NB4 (cell line): ENCODE measurements at regions not wholly inside any gene's neighbourhood (a gene's known extent, or its start where the extent isn't known, plus 50 kb on each side); places are given as distances from the start of the nearest gene placed in this dataset.

Experiments
- DNase-seq: peaks from one replicate; pipeline ENCODE4 v3.0.0; 2010; ENCODE audit warnings: low read depth
- H3K4me3 ChIP-seq: one replicate; pipeline ENCODE4 v1.5.1; 2011; ENCODE audit warnings: mild to moderate bottlenecking, low read depth, low read length, moderate library complexity
- MYC ChIP-seq: IDR thresholded peaks from 2 replicates; pipeline ENCODE4 v1.6.1; 2011; ENCODE audit warnings: low read depth, low read length
- POLR2A ChIP-seq: IDR thresholded peaks from 2 replicates; pipeline ENCODE4 v1.6.1; 2011; ENCODE audit warnings: mild to moderate bottlenecking; ENCODE audit not compliant: insufficient read length; ENCODE audit errors: extremely low read depth
- TF ChIP-seq, protein P1 (sequence below): IDR thresholded peaks from one replicate; pipeline ENCODE4 v1.5.1; 2012; ENCODE audit warnings: low read depth, low read length
- TF ChIP-seq, protein P2 (sequence below): IDR thresholded peaks from 2 replicates; pipeline ENCODE4 v1.6.1; 2011; ENCODE audit warnings: low read depth, low read length

DNA sequence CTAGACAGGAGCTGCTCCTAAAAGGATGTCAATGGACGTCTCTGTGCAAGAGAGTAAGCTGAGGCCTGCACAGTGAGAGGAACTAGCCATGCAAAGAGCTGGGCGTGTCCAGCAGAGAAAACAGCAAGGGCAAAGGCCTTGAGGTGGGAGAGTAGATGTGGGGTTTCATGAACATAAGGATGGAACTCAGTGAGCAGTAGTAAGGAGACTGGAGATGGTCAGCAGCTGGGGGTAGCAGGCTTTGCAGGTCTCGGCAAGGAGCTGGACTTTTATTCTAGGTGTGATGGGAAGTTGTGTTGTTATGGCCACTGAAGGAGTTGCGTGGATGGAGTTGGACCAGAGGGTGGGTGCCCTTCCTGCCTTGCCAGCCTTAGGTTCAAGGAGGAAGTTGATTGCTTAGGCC is 90.7 kb upstream of the SIRPA start:
- TF ChIP-seq, protein P1, sequence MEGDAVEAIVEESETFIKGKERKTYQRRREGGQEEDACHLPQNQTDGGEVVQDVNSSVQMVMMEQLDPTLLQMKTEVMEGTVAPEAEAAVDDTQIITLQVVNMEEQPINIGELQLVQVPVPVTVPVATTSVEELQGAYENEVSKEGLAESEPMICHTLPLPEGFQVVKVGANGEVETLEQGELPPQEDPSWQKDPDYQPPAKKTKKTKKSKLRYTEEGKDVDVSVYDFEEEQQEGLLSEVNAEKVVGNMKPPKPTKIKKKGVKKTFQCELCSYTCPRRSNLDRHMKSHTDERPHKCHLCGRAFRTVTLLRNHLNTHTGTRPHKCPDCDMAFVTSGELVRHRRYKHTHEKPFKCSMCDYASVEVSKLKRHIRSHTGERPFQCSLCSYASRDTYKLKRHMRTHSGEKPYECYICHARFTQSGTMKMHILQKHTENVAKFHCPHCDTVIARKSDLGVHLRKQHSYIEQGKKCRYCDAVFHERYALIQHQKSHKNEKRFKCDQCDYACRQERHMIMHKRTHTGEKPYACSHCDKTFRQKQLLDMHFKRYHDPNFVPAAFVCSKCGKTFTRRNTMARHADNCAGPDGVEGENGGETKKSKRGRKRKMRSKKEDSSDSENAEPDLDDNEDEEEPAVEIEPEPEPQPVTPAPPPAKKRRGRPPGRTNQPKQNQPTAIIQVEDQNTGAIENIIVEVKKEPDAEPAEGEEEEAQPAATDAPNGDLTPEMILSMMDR = no peak
- TF ChIP-seq POLR2A (no peak), MYC (no peak)
- TF ChIP-seq, protein P2, sequence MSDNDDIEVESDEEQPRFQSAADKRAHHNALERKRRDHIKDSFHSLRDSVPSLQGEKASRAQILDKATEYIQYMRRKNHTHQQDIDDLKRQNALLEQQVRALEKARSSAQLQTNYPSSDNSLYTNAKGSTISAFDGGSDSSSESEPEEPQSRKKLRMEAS = no peak
- DNase-seq = peak; percentile 19
- no peak overlapping the region for H3K4me3 ChIP-seq

DNA sequence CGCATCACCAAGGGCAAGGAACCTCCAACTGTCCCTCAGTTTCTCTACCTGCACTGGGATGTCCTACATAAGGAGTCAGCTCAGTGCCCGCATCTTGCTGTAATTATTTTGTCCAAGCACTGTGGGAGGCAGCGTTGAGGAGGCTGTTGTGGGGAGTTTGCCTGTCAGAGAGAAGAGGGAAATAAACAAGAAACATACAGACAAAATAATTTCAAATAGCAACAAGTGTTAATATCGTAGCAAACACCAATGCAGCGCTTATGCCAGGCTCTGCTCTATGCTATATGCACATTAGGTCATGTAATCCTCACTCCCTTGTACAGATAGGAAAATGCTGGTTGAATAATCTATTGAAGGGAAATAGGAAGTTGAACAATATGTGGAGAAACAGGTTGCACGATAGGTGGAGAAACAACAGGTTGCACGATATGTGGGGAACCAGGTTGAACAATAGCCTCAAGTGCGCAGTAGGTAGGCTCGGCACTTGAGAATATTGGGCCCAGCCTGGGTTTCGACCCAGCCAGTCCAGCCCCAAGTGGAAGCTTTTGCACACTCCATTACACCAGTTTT is 91.2 kb upstream of the SIRPA start:
- peak overlapping the region; percentile 58 for H3K4me3 ChIP-seq
- no peak for TF ChIP-seq MYC
- TF ChIP-seq, protein P2 = no peak
- TF ChIP-seq, protein P1 = no peak
- no peak for TF ChIP-seq POLR2A
- DNase-seq = no peak

DNA sequence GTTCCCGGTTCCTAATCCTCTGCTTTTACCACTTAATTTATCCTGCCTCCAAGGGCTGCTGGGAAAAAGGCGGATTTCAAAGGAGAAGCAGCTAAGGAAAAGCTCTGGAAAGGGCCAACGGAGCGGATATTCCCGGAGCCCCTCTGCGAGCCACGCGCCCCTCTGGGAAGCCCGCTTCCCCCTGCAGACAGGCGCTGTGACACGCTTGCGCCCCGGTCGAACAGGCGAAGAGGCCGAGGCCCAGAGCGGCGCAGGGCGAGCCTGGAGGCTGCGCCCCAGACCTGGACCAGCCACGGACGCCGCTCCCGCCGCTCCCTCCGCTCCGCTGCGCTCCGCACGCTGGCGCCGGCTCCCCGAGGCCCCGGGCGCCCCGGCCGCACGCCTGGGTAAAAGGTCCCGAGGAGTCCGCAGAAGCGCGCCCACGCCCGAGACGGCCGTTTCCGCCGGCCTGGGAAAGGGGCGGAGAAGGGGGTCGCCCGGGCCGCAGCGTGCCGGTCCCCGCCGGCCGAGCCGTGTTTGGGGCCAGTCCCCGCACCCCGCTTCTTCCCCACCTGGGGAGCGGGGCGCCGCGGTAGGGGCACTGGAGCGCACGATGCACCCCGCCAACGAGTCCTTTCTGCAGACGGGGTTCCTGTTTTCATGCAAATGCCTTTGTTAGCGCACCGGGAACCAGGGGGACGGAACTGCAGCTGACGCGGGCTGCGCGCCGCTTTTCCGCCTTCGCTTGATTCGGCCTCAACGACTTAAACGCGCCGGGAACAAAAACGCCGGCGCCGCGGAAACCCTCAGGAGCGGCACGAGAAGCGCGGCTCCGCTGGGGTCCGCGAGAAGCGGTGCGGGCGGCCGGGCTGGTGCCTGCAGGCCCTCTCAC is 91.9 kb upstream of the SIRPA start:
- TF ChIP-seq, protein P1 = no peak
- peak; percentile 93 for TF ChIP-seq POLR2A
- TF ChIP-seq, protein P2 = peak; percentile 58
- peak; percentile 67 for TF ChIP-seq MYC
- DNase-seq = peak; percentile 97

DNA sequence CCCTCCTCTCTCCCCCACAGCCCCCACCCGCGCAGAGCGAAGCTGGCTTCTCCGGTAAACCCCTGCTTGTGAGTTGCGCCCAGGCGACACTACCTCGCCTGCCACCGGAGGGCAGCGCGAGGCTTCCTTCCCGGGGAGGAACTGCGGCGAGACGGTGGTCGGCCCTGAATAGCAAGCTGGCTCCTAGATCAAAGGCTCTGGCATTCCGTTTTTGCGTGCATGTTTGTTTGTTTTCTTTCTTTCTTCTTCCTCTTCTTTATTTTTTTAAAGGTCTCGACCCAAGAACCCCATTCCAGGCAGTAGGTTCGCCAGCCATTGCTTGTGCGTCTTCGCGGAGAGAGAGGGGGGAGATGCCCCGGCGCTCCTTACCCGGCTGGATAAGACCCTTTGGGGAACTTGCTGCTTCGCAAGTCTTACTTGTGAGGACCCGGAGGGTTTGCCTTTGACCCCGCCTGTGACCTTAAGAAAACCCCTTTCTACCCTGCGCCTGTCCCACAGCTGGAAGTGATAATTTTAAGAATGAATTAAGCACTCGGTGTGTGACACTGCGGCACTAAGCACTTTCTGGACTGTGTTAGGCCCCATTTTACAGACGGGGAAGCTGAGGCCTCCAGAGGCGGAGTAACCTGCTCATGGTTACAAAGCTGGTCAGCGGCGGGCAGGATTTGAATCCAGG is 92.7 kb upstream of the SIRPA start:
- TF ChIP-seq, protein P2 = 0 out of 2 replicates have a peak, but pooled peaks have one; percentile 30
- TF ChIP-seq, protein P1 = peak; percentile 64
- TF ChIP-seq MYC (no peak; the same call in 1 of the 2 replicates), POLR2A (peak; percentile 12)
- DNase-seq = peak; percentile 93
- H3K4me3 ChIP-seq = peak overlapping the region; percentile 62

More for the DNA sequence above, 91.9 kb upstream of the SIRPA start:
- H3K4me3 ChIP-seq = peak overlapping the region; percentile 62

DNA sequence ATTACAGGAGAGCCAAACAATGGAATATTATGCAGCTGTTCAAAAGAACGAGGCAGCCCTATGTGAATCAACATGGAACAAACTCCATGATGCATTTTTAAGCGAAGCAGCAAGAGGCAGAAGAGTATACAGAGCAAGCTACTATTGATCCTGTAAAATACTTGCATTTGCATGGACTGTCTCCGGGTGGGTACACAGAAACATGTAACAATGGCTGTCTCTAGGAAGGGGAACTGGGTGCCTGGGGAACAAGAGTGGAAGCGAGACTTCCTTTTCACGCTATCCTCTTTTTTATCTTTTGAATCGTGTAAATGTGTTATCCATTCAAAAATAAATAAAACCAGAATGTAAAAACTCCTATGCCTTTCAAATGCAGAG is 93.3 kb upstream of the SIRPA start:
- DNase-seq = no peak
- TF ChIP-seq, protein P1 = no peak
- TF ChIP-seq, protein P2 = no peak
- no peak for TF ChIP-seq MYC
- H3K4me3 ChIP-seq = no peak overlapping the region
